GM12891 (cell line): ENCODE measurements at regions not wholly inside any gene's neighbourhood (a gene's known extent, or its start where the extent isn't known, plus 50 kb on each side); places are given as distances from the start of the nearest gene placed in this dataset.

ENCODE experiments used
- PAX5 ChIP-seq: IDR thresholded peaks from 2 replicates; pipeline ENCODE4 v1.6.1; 2011; ENCODE audit warnings: low read length, moderate library complexity, mild to moderate bottlenecking; ENCODE audit not compliant: insufficient read depth, severe bottlenecking
- POLR2A ChIP-seq: IDR thresholded peaks from 2 replicates; pipeline ENCODE4 v1.6.1; 2011; ENCODE audit warnings: low read depth, low read length, control low read depth
- POLR2AphosphoS5 ChIP-seq: IDR thresholded peaks from 2 replicates; pipeline ENCODE4 v1.6.1; 2011; ENCODE audit warnings: low read depth, low read length, control low read depth
- SPI1 ChIP-seq: IDR thresholded peaks from 2 replicates; pipeline ENCODE4 v1.6.1; 2011; ENCODE audit warnings: low read depth, low read length, control low read depth
- TAF1 ChIP-seq: IDR thresholded peaks from 2 replicates; pipeline ENCODE4 v1.6.1; 2011; ENCODE audit warnings: low read depth, low read length, control low read depth

DNA sequence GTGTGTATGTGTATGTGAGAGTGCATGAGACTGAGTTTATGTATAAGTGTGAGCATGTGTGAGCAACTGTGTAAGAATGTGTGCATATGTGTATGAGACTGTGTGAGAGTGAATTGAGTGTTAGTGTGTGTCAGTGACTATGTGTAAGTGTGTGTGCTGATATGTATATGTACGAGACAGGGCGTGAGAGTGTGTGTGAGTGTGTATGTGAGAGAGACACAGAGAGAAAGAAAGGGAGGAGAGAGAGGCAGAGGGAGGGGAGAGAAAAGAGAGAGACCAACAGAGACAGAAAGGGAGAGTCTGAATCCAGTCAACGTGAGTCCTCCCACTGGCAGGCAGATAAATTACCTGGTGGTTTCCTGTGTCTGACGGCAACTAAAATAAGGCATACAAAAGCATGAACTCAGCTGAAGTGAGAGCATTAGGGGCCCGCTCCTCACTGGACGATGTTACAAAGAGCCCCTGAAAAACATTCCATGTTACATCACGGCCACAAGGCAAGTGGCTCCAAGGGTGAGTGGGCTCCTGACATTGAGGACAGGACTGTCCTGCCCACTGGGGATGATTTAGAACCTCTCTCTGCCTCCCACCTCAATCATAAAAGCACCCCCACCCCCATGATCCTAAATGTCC, 66.6 kb upstream of the TIAM1 start:
- TF ChIP-seq POLR2A (no peak), POLR2AphosphoS5 (no peak), SPI1 (no peak), TAF1 (no peak), PAX5 (no peak)
